ENCODE measurements at regions not wholly inside any gene's neighbourhood (a gene's known extent, or its start where the extent isn't known, plus 50 kb on each side); places are given as distances from the start of the nearest gene placed in this dataset.

GRCh38 chr2:185372188-185372587 is 366.4 kb upstream of the FSIP2 start:
- TF ChIP-seq POLR2A (IDR thresholded peaks at IDR 0.05; ENCODE audit: low read depth, low read length) (no peak), CTCF (IDR thresholded peaks at IDR 0.05; ENCODE audit: extremely low read depth in 1 of 2, insufficient read depth in 1 of 2, low read depth in 1 of 2, low read length in 2 of 2) (no peak)

Measured in endothelial cell of umbilical vein (primary cell).